Erythroblast (primary cell): ENCODE measurements at regions not wholly inside any gene's neighbourhood (a gene's known extent, or its start where the extent isn't known, plus 50 kb on each side); places are given as distances from the start of the nearest gene placed in this dataset.

Experiments
- GATA1 ChIP-seq: IDR thresholded peaks from 2 replicates; pipeline ENCODE4 v1.6.1; 2011; ENCODE audit warnings: low read depth, mild to moderate bottlenecking, control low read depth, low read length, moderate library complexity
- POLR2A ChIP-seq: IDR thresholded peaks from 2 replicates; pipeline ENCODE4 v1.6.1; 2011; ENCODE audit warnings: mild to moderate bottlenecking, low read length

DNA sequence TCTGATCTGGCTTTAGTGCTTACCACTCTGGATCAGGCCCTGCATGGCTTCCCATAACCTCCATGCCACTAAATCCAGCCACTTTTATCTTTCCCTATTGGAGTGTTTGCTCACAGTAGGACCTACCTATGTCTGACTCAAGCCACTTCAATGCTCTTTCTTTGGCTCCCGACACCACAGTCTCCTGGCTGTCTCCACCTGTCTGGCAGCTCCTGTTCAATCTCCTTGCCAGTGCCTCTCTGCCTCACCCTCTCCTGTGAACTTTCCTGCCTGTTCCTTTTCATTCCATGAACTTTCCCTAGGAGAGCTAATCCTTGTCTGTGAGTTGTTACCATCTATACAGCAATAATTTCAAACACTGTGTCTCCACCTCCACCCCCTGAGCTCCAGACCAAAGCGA, 82.6 kb upstream of the UCN3 start:
- TF ChIP-seq POLR2A (no peak), GATA1 (no peak)
